ENCODE measurements at regions not wholly inside any gene's neighbourhood (a gene's known extent, or its start where the extent isn't known, plus 50 kb on each side); places are given as distances from the start of the nearest gene placed in this dataset.

- Histone ChIP-seq H3K36me3 (ENCODE audit: insufficient read depth, low read length) (no peaks in the 10 kb centered on the region), H3K4me1 (ENCODE audit: insufficient read depth, low read length) (no peaks in the 10 kb centered on the region), H3K9me3 (ENCODE audit: control insufficient read depth, insufficient read depth, low read length) (no peaks in the 10 kb centered on the region), H3K9ac (ENCODE audit: low read depth, low read length) (no peak overlapping the region)
These were observed 107.8 kb upstream of the ADAMTSL1 start for GRCh38 chr9:18366184-18366583.

- no peak overlapping the region for H3K9ac ChIP-seq (ENCODE audit: low read depth, low read length)
- no peaks in the 10 kb centered on the region for H3K4me1 ChIP-seq (ENCODE audit: insufficient read depth, low read length)
These were observed 105.7 kb upstream of the ADAMTSL1 start for GRCh38 chr9:18368206-18368605.

GRCh38 chr9:18371141-18371540 is 102.8 kb upstream of the ADAMTSL1 start:
- Histone ChIP-seq H3K4me1 (ENCODE audit: insufficient read depth, low read length) (no peaks in the 10 kb centered on the region), H3K36me3 (ENCODE audit: insufficient read depth, low read length) (no peaks in the 10 kb centered on the region), H3K9ac (ENCODE audit: low read depth, low read length) (no peak overlapping the region)

More at GRCh38 chr9:18368206-18368605, 105.7 kb upstream of the ADAMTSL1 start:
- H3K36me3 ChIP-seq (ENCODE audit: insufficient read depth, low read length): no peaks in the 10 kb centered on the region
- no peaks in the 10 kb centered on the region for H3K9me3 ChIP-seq (ENCODE audit: control insufficient read depth, insufficient read depth, low read length)

GRCh38 chr9:18371621-18372020 is 102.3 kb upstream of the ADAMTSL1 start:
- Histone ChIP-seq H3K9ac (ENCODE audit: low read depth, low read length) (no peak overlapping the region), H3K9me3 (ENCODE audit: control insufficient read depth, insufficient read depth, low read length) (no peaks in the 10 kb centered on the region), H3K4me1 (ENCODE audit: insufficient read depth, low read length) (no peaks in the 10 kb centered on the region), H3K36me3 (ENCODE audit: insufficient read depth, low read length) (no peaks in the 10 kb centered on the region)

More at GRCh38 chr9:18371141-18371540, 102.8 kb upstream of the ADAMTSL1 start:
- H3K9me3 ChIP-seq (ENCODE audit: control insufficient read depth, insufficient read depth, low read length): no peaks in the 10 kb centered on the region

GRCh38 chr9:18379073-18379811 is 94.7 kb upstream of the ADAMTSL1 start:
- H3K9me3 ChIP-seq (ENCODE audit: control insufficient read depth, insufficient read depth, low read length): 0 out of 2 replicates have a peak, but pooled peaks cover 2% of the 10 kb centered on the region

GRCh38 chr9:18382243-18382642 is 91.7 kb upstream of the ADAMTSL1 start:
- 0 out of 2 replicates have a peak, but pooled peaks cover 2% of the 10 kb centered on the region for H3K9me3 ChIP-seq (ENCODE audit: control insufficient read depth, insufficient read depth, low read length)
- peaks cover 14% of the 10 kb centered on the region; the same call in 1 of the 2 replicates for H3K4me1 ChIP-seq (ENCODE audit: insufficient read depth, low read length)
- no peaks in the 10 kb centered on the region for H3K36me3 ChIP-seq (ENCODE audit: insufficient read depth, low read length)
- H3K9ac ChIP-seq (ENCODE audit: low read depth, low read length): no peak overlapping the region

More at GRCh38 chr9:18379073-18379811, 94.7 kb upstream of the ADAMTSL1 start:
- Histone ChIP-seq H3K4me1 (ENCODE audit: insufficient read depth, low read length) (peaks cover 14% of the 10 kb centered on the region; the same call in 1 of the 2 replicates), H3K9ac (ENCODE audit: low read depth, low read length) (no peak overlapping the region), H3K36me3 (ENCODE audit: insufficient read depth, low read length) (no peaks in the 10 kb centered on the region)

GRCh38 chr9:18384066-18384465 is 89.9 kb upstream of the ADAMTSL1 start:
- H3K9ac ChIP-seq (ENCODE audit: low read depth, low read length): no peak overlapping the region
- H3K36me3 ChIP-seq (ENCODE audit: insufficient read depth, low read length): no peaks in the 10 kb centered on the region
- 0 out of 2 replicates have a peak, but pooled peaks cover 2% of the 10 kb centered on the region for H3K9me3 ChIP-seq (ENCODE audit: control insufficient read depth, insufficient read depth, low read length)
- H3K4me1 ChIP-seq (ENCODE audit: insufficient read depth, low read length): peaks cover 10% of the 10 kb centered on the region; the same call in 1 of the 2 replicates

GRCh38 chr9:18385696-18386490 is 88.1 kb upstream of the ADAMTSL1 start:
- Histone ChIP-seq H3K9ac (ENCODE audit: low read depth, low read length) (no peak overlapping the region), H3K4me1 (ENCODE audit: insufficient read depth, low read length) (no peaks in the 10 kb centered on the region; the same call in 1 of the 2 replicates), H3K36me3 (ENCODE audit: insufficient read depth, low read length) (no peaks in the 10 kb centered on the region), H3K9me3 (ENCODE audit: control insufficient read depth, insufficient read depth, low read length) (0 out of 2 replicates have a peak, but pooled peaks cover 2% of the 10 kb centered on the region)

GRCh38 chr9:18390393-18390792 is 83.6 kb upstream of the ADAMTSL1 start:
- no peaks in the 10 kb centered on the region for H3K36me3 ChIP-seq (ENCODE audit: insufficient read depth, low read length)
- H3K4me1 ChIP-seq (ENCODE audit: insufficient read depth, low read length): peaks cover 5% of the 10 kb centered on the region; the same call in 1 of the 2 replicates
- H3K9me3 ChIP-seq (ENCODE audit: control insufficient read depth, insufficient read depth, low read length): no peaks in the 10 kb centered on the region
- H3K9ac ChIP-seq (ENCODE audit: low read depth, low read length): no peak overlapping the region

- H3K4me1 ChIP-seq (ENCODE audit: insufficient read depth, low read length): peaks cover 5% of the 10 kb centered on the region; the same call in 1 of the 2 replicates
- H3K9me3 ChIP-seq (ENCODE audit: control insufficient read depth, insufficient read depth, low read length): no peaks in the 10 kb centered on the region
- H3K9ac ChIP-seq (ENCODE audit: low read depth, low read length): no peak overlapping the region
- no peaks in the 10 kb centered on the region for H3K36me3 ChIP-seq (ENCODE audit: insufficient read depth, low read length)
These were observed 80.4 kb upstream of the ADAMTSL1 start for GRCh38 chr9:18393340-18394130.

- Histone ChIP-seq H3K36me3 (ENCODE audit: insufficient read depth, low read length) (no peaks in the 10 kb centered on the region), H3K4me1 (ENCODE audit: insufficient read depth, low read length) (peaks cover 5% of the 10 kb centered on the region; the same call in 1 of the 2 replicates), H3K9me3 (ENCODE audit: control insufficient read depth, insufficient read depth, low read length) (no peaks in the 10 kb centered on the region), H3K9ac (ENCODE audit: low read depth, low read length) (no peak overlapping the region)
These were observed 79.1 kb upstream of the ADAMTSL1 start for GRCh38 chr9:18394847-18395351.

- H3K4me1 ChIP-seq (ENCODE audit: insufficient read depth, low read length): 0 out of 2 replicates have a peak, but pooled peaks cover 5% of the 10 kb centered on the region
- no peak overlapping the region for H3K9ac ChIP-seq (ENCODE audit: low read depth, low read length)
- H3K9me3 ChIP-seq (ENCODE audit: control insufficient read depth, insufficient read depth, low read length): no peaks in the 10 kb centered on the region
- H3K36me3 ChIP-seq (ENCODE audit: insufficient read depth, low read length): no peaks in the 10 kb centered on the region
These were observed 77.7 kb upstream of the ADAMTSL1 start for GRCh38 chr9:18396102-18396728.

GRCh38 chr9:18397076-18397475 is 76.9 kb upstream of the ADAMTSL1 start:
- H3K9me3 ChIP-seq (ENCODE audit: control insufficient read depth, insufficient read depth, low read length): no peaks in the 10 kb centered on the region
- no peaks in the 10 kb centered on the region for H3K36me3 ChIP-seq (ENCODE audit: insufficient read depth, low read length)
- H3K4me1 ChIP-seq (ENCODE audit: insufficient read depth, low read length): 0 out of 2 replicates have a peak, but pooled peaks cover 5% of the 10 kb centered on the region
- H3K9ac ChIP-seq (ENCODE audit: low read depth, low read length): no peak overlapping the region

Data from ES-I3 (cell line).